ENCODE measurements at regions not wholly inside any gene's neighbourhood (a gene's known extent, or its start where the extent isn't known, plus 50 kb on each side); places are given as distances from the start of the nearest gene placed in this dataset.

DNA sequence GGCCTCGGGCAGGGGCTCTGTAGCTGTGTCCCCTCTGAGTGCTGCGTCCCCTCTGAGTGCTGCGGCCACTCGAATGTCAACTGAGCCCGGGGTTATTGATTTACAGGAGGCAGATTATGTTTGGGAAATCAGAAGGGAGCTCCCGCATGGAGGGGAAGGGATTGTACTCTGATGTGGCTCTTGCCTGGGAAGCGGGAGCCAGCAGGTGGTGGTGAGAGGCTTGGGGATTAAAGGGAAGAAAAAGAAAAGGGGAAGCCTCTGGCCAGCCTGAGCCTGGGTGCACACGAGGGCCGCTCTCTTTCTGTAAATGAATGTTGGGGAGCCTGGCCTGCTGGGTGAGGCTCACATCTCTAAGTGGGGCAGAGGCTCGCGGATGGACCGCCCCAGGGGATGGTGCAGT, 143.7 kb downstream of the AACS start:
- TF ChIP-seq CTCF (conservative IDR thresholded peaks at IDR 0.05; ENCODE audit: low read depth, low read length): no peak
- no peak for TF ChIP-seq EZH2 (IDR thresholded peaks at IDR 0.05; ENCODE audit: low read length, unreplicated experiment)

Data from PC-3 (cell line).